ENCODE measurements at regions not wholly inside any gene's neighbourhood (a gene's known extent, or its start where the extent isn't known, plus 50 kb on each side); places are given as distances from the start of the nearest gene placed in this dataset.

DNA sequence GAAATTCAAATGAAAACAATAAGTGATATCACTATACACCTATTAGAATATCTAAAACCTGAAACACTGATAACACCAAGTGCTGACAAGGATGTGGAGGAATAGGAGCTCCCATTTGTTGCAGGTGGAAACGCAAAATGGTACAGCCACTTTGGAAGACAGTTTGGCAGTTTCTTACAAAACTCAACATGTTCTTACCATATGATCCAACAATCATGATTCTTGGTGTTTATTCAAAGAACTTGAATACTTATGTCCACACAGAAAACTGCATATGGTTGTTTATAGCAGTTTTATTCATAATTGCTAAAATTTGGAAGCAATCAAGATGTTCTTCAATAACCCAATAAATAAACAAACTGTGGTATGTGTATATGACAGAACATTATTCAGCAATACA, 107.9 kb downstream of the FHDC1 start:
- H3K4ac ChIP-seq (ENCODE audit: low read depth, low read length), result no peak overlapping the region
- no peak overlapping the region for H3K18ac ChIP-seq (ENCODE audit: low read length)
- H3K56ac ChIP-seq (ENCODE audit: low read length), result no peak overlapping the region
- H3K27ac ChIP-seq (ENCODE audit: low read depth, low read length), result no peak overlapping the region
- no peak overlapping the region for H3K9ac ChIP-seq (ENCODE audit: low read length)
- H3K4me2 ChIP-seq (ENCODE audit: low read length), result no peak overlapping the region
- no peak overlapping the region for H3K4me3 ChIP-seq (ENCODE audit: low read length)
- no peak overlapping the region for H2BK5ac ChIP-seq (ENCODE audit: low read length)
- H3K36me3 ChIP-seq (ENCODE audit: control insufficient read depth, insufficient read depth, low read length), result no peaks in the 10 kb centered on the region
- H3K27me3 ChIP-seq (ENCODE audit: insufficient read depth, low read length, poor library complexity), result no peaks in the 10 kb centered on the region
- no peak overlapping the region for H2BK15ac ChIP-seq (replicated peaks; ENCODE audit: low read depth)
- H3K23ac ChIP-seq (ENCODE audit: low read length), result no peak overlapping the region
- no peaks in the 10 kb centered on the region for H3K4me1 ChIP-seq (ENCODE audit: control insufficient read depth, low read depth, low read length)
- H3K79me2 ChIP-seq (ENCODE audit: control insufficient read depth, insufficient read depth, low read length), result no peaks in the 10 kb centered on the region
- H2AK5ac ChIP-seq (ENCODE audit: low read length), result no peak overlapping the region
- H4K5ac ChIP-seq (ENCODE audit: low read length), result no peak overlapping the region
- no peak for DNase-seq
- no peak overlapping the region for H4K8ac ChIP-seq (ENCODE audit: low read depth, low read length)
- no peaks in the 10 kb centered on the region for H3K79me1 ChIP-seq (ENCODE audit: low read length)
- H2BK120ac ChIP-seq (ENCODE audit: low read depth, low read length), result no peak overlapping the region
- no CpG with 5 or more reads among the region's 1 CpG for WGBS (ENCODE audit: extremely low coverage, insufficient coverage, low lambda C conversion rate)

DNA sequence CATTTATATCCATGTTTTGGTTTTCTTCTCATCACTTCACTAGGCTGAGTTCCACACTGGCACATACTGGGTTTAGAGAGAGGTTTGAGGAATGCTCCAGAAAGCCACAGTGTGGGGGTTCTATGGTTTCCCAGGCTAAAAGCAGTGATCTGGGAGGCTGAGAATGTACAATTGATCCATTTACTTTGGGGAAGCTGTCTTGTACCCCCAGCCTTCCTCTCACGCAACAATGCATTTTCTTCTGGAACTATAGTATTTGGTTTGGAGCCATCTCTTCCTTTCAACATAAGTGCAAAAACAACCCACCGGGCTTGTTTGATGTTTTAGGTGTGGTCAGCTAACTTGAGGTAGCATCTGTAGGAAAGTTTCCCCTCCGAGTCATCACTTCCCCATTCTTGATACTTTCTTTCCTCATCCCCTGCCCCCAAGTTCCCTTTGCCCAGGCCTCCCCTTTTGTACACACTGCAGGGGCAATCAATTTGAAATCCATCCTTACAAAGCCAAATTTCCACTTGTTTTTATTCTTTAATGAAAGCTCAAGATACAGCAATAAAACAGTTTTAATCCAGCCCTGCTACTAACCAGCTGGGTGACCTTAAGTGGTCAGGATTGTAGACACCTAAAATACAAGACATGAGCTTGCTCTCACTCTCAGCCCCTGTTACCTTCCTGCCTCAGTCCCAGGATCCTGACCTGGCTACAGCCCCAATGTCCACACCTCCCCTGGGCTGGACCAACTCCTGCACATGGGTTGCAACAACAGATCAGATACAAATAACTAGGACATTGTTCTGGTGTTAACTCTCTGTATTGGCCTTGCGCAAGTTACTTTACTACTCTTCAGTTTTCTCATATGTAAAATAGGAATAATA, 109.2 kb downstream of the FHDC1 start:
- no peak for DNase-seq
- no peak overlapping the region for H2BK120ac ChIP-seq (ENCODE audit: low read depth, low read length)
- H3K27ac ChIP-seq (ENCODE audit: low read depth, low read length), result no peak overlapping the region
- H3K27me3 ChIP-seq (ENCODE audit: insufficient read depth, low read length, poor library complexity), result no peaks in the 10 kb centered on the region
- H3K23ac ChIP-seq (ENCODE audit: low read length), result no peak overlapping the region
- WGBS (ENCODE audit: extremely low coverage, insufficient coverage, low lambda C conversion rate), result no CpG with 5 or more reads among the region's 4 CpGs
- no peaks in the 10 kb centered on the region for H3K79me1 ChIP-seq (ENCODE audit: low read length)
- H3K9ac ChIP-seq (ENCODE audit: low read length), result no peak overlapping the region
- no peaks in the 10 kb centered on the region for H3K79me2 ChIP-seq (ENCODE audit: control insufficient read depth, insufficient read depth, low read length)
- H3K4me2 ChIP-seq (ENCODE audit: low read length), result no peak overlapping the region
- no peak overlapping the region for H3K56ac ChIP-seq (ENCODE audit: low read length)
- no peak overlapping the region for H3K4ac ChIP-seq (ENCODE audit: low read depth, low read length)
- no peak overlapping the region for H2BK5ac ChIP-seq (ENCODE audit: low read length)
- no peak overlapping the region for H2AK5ac ChIP-seq (ENCODE audit: low read length)
- H4K8ac ChIP-seq (ENCODE audit: low read depth, low read length), result no peak overlapping the region
- no peaks in the 10 kb centered on the region for H3K36me3 ChIP-seq (ENCODE audit: control insufficient read depth, insufficient read depth, low read length)
- H3K4me1 ChIP-seq (ENCODE audit: control insufficient read depth, low read depth, low read length), result no peaks in the 10 kb centered on the region
- no peak overlapping the region for H3K18ac ChIP-seq (ENCODE audit: low read length)
- no peak overlapping the region for H3K4me3 ChIP-seq (ENCODE audit: low read length)
- H2BK15ac ChIP-seq (replicated peaks; ENCODE audit: low read depth), result no peak overlapping the region
- H4K5ac ChIP-seq (ENCODE audit: low read length), result no peak overlapping the region

GRCh38 chr4:153058671-153059060, 122.5 kb downstream of the FHDC1 start:
- Histone ChIP-seq H3K18ac (ENCODE audit: low read length) (no peak overlapping the region), H2BK120ac (ENCODE audit: low read depth, low read length) (no peak overlapping the region), H3K56ac (ENCODE audit: low read length) (no peak overlapping the region), H3K36me3 (ENCODE audit: control insufficient read depth, insufficient read depth, low read length) (no peaks in the 10 kb centered on the region), H4K8ac (ENCODE audit: low read depth, low read length) (no peak overlapping the region), H3K79me2 (ENCODE audit: control insufficient read depth, insufficient read depth, low read length) (no peaks in the 10 kb centered on the region), H3K27ac (ENCODE audit: low read depth, low read length) (no peak overlapping the region), H2BK15ac (replicated peaks; ENCODE audit: low read depth) (no peak overlapping the region), H3K79me1 (ENCODE audit: low read length) (no peaks in the 10 kb centered on the region), H3K4me2 (ENCODE audit: low read length) (no peak overlapping the region), H3K4me3 (ENCODE audit: low read length) (no peak overlapping the region), H3K4me1 (ENCODE audit: control insufficient read depth, low read depth, low read length) (no peaks in the 10 kb centered on the region), H3K27me3 (ENCODE audit: insufficient read depth, low read length, poor library complexity) (no peaks in the 10 kb centered on the region), H4K5ac (ENCODE audit: low read length) (no peak overlapping the region), H2AK5ac (ENCODE audit: low read length) (no peak overlapping the region), H2BK5ac (ENCODE audit: low read length) (no peak overlapping the region), H3K9ac (ENCODE audit: low read length) (no peak overlapping the region), H3K4ac (ENCODE audit: low read depth, low read length) (no peak overlapping the region), H3K23ac (ENCODE audit: low read length) (no peak overlapping the region)
- DNase-seq, result no peak
- no CpG with 5 or more reads among the region's 3 CpGs for WGBS (ENCODE audit: extremely low coverage, insufficient coverage, low lambda C conversion rate)

DNA sequence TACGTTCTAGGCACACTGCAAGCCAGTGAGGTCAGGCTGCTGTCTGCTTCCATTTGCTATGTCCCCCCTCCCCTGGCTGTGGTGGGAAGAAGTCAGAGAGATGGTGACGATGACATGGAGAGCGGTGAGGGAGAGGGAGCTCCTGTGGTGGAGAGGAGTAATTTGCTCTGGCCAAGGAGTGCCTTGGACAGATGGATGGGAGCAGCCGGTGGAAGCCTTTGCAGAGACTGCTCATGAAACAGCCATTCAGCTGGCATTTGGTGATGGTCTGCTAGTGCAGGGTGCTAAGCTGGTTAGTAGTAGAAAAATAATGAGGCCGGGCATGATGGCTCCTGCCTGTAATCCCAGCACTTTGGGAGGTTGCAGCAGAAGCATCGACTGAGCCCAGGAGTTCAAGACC, 124.1 kb downstream of the FHDC1 start:
- Histone ChIP-seq H4K5ac (ENCODE audit: low read length) (no peak overlapping the region), H3K4me1 (ENCODE audit: control insufficient read depth, low read depth, low read length) (no peaks in the 10 kb centered on the region), H3K9ac (ENCODE audit: low read length) (no peak overlapping the region), H2AK5ac (ENCODE audit: low read length) (no peak overlapping the region), H3K79me2 (ENCODE audit: control insufficient read depth, insufficient read depth, low read length) (no peaks in the 10 kb centered on the region), H3K56ac (ENCODE audit: low read length) (no peak overlapping the region), H3K4ac (ENCODE audit: low read depth, low read length) (no peak overlapping the region), H3K36me3 (ENCODE audit: control insufficient read depth, insufficient read depth, low read length) (no peaks in the 10 kb centered on the region), H3K27me3 (ENCODE audit: insufficient read depth, low read length, poor library complexity) (no peaks in the 10 kb centered on the region), H3K4me3 (ENCODE audit: low read length) (no peak overlapping the region), H3K4me2 (ENCODE audit: low read length) (no peak overlapping the region), H4K8ac (ENCODE audit: low read depth, low read length) (no peak overlapping the region), H3K23ac (ENCODE audit: low read length) (peak overlapping the region; percentile 32), H2BK5ac (ENCODE audit: low read length) (no peak overlapping the region), H3K79me1 (ENCODE audit: low read length) (no peaks in the 10 kb centered on the region), H2BK15ac (replicated peaks; ENCODE audit: low read depth) (no peak overlapping the region), H3K27ac (ENCODE audit: low read depth, low read length) (no peak overlapping the region), H3K18ac (ENCODE audit: low read length) (no peak overlapping the region), H2BK120ac (ENCODE audit: low read depth, low read length) (no peak overlapping the region)
- WGBS (ENCODE audit: extremely low coverage, insufficient coverage, low lambda C conversion rate), result no CpG with 5 or more reads among the region's 6 CpGs
- no peak for DNase-seq

DNA sequence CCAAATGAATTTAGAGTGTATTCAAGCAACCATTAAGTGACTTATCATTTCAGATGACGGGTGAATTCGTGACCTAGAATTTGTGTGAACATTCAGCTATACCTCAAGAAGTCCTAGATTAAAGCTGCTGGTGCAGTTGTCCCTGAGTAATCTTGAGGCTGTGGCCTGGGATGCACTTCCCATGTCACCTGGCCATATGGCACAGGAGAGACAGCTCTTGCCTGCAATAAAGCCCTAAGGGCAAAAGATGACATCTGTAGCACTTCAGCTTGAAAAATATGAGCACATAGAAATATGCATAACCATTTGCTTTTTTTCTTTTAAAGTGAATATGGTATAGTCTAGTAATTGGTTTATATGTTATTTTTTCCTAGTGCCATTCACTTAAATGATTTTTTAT, 125.8 kb downstream of the FHDC1 start:
- Histone ChIP-seq H3K4me1 (ENCODE audit: control insufficient read depth, low read depth, low read length) (no peaks in the 10 kb centered on the region), H3K4ac (ENCODE audit: low read depth, low read length) (no peak overlapping the region), H2BK120ac (ENCODE audit: low read depth, low read length) (no peak overlapping the region), H3K4me3 (ENCODE audit: low read length) (no peak overlapping the region), H3K56ac (ENCODE audit: low read length) (no peak overlapping the region), H2BK5ac (ENCODE audit: low read length) (no peak overlapping the region), H2AK5ac (ENCODE audit: low read length) (no peak overlapping the region), H3K79me2 (ENCODE audit: control insufficient read depth, insufficient read depth, low read length) (no peaks in the 10 kb centered on the region), H3K4me2 (ENCODE audit: low read length) (no peak overlapping the region), H3K23ac (ENCODE audit: low read length) (no peak overlapping the region), H3K36me3 (ENCODE audit: control insufficient read depth, insufficient read depth, low read length) (no peaks in the 10 kb centered on the region), H4K5ac (ENCODE audit: low read length) (no peak overlapping the region), H3K27ac (ENCODE audit: low read depth, low read length) (no peak overlapping the region), H3K9ac (ENCODE audit: low read length) (no peak overlapping the region), H3K79me1 (ENCODE audit: low read length) (no peaks in the 10 kb centered on the region), H3K27me3 (ENCODE audit: insufficient read depth, low read length, poor library complexity) (no peaks in the 10 kb centered on the region), H4K8ac (ENCODE audit: low read depth, low read length) (no peak overlapping the region), H3K18ac (ENCODE audit: low read length) (no peak overlapping the region), H2BK15ac (replicated peaks; ENCODE audit: low read depth) (no peak overlapping the region)
- DNase-seq, result no peak
- WGBS (ENCODE audit: extremely low coverage, insufficient coverage, low lambda C conversion rate), result no CpG with 5 or more reads among the region's 2 CpGs
